GM21528 (cell line): ENCODE measurements at regions not wholly inside any gene's neighbourhood (a gene's known extent, or its start where the extent isn't known, plus 50 kb on each side); places are given as distances from the start of the nearest gene placed in this dataset.
"Not testable (repeated sequence)": the region's sequence is repeated elsewhere in the genome, so short reads cannot be mapped to it uniquely, and the experiment has no call there.

Experiments
- ATAC-seq: cut with Tn5 transposase; IDR thresholded peaks from one replicate; pipeline ENCODE4 v1.9.1; 2021; ENCODE audit warnings: mild to moderate bottlenecking, moderate library complexity; ENCODE audit not compliant: unreplicated experiment, low FRiP score

- not testable (repeated sequence) for ATAC-seq
Measured at GRCh38 chr15:19964480-19964879, 577.1 kb downstream of the GOLGA6L6 start.

DNA sequence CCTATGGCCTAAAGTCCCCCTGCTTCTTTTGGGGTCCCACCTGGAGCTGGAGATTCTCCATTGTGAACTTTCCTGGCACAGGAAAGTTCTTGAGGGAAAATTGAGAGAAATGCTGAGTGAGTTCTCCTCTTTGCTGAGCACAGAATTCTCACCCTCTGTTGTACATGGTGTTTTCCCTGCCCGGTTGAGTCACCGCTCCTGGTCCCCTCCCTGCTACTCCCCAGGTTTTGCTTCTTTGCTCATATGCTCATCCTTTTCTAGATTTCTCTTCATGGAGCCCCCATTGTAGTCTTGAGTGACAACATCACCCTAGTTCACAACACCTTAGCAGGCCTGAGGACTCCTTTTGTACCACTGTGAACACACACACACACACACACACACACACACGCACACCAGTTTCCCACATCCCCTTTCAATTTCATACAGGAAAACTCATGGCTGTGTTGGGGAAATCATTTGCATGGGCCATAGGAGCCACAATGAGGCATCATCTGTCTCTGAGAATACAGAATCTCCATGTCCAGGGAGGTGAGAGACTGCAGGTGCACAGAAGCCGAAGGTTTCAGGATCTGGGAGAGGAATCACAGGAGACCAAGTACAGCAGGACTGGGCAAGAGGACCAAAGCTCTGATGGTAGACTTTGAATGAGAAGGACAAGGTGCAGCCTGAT lies 585.3 kb downstream of the GOLGA6L6 start:
- no peak for ATAC-seq

- ATAC-seq = no peak
Measured at GRCh38 chr15:19944261-19944888, 597.2 kb downstream of the GOLGA6L6 start.

DNA sequence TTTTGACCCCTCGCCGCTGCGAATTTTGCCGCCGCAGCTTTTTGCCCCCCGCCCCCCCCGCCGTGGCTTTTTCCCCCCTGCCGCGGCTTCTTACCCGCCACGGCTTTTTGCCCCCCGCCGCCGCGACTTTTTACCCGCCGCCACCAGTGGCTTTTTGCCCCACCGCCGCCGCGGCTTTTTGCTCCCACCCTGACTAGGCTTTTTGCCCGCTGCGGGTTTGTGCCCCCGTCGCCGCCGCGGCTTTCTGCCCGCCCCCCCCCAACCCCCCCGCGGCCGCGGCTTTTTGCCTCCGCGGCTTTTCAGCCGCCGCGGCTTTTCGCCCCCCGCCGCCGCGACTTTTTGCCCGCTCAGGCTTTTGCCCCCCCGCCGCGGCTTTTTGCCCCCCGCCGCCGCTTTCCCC lies 598.1 kb downstream of the GOLGA6L6 start:
- ATAC-seq = no peak

DNA sequence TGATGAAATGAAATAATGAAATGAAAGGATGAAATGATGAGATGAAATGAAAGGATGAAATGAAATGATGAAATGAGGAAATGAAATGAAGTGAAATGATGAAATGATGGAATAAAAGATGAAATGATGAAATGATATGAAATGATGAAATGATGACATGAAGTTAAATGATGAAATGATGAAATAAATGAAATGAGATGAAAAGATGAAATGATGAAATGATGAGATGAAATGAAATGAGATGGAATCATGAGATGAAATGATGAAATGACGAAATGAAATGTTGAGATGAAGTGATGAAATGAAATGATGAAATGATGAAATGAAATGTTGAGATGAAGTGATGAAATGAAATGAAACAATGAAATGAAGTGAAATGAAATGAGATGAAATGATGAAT lies 638.3 kb downstream of the GOLGA6L6 start:
- ATAC-seq = not testable (repeated sequence)

DNA sequence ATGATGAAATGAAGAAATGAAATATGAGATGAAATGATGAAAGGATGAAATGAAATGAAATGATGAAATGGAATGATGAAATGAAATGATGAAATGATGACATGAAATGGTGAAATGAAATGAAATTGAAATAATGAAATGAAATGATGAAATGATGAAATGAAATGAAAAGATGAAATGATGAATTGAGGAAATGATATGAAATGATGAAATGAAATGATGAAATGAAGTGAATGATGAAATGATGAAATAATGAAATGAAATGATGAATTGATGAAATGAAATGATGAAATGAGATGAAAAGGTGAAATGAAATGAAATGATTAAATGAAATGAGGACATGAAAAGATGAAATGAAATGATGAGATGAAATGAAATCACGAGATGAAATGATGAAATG lies 639.2 kb downstream of the GOLGA6L6 start:
- ATAC-seq = not testable (repeated sequence)

- not testable (repeated sequence) for ATAC-seq
Measured at GRCh38 chr15:19901414-19901813, 640.2 kb downstream of the GOLGA6L6 start.

GRCh38 chr15:19899021-19899824 lies 642.4 kb downstream of the GOLGA6L6 start:
- no peak for ATAC-seq

DNA sequence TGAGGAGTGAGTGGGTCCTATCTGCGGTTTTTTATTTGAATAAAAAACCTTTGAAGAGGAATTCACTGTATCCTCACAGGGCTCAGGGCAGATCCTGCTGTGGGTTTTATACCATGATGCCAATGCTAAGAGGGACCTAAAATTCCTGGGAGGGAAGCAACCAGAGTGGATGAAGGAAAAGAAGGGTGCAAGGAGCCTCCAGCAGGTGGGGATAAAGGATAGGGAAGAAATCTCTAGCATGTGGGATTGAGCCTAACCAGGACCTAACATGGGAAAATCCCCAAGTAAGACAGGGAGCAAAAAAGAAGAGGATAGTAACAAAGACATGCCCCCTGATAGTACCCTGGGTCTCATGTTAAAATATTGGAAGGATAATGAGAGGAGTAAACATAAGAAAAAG lies 652.8 kb downstream of the GOLGA6L6 start:
- not testable (repeated sequence) for ATAC-seq

DNA sequence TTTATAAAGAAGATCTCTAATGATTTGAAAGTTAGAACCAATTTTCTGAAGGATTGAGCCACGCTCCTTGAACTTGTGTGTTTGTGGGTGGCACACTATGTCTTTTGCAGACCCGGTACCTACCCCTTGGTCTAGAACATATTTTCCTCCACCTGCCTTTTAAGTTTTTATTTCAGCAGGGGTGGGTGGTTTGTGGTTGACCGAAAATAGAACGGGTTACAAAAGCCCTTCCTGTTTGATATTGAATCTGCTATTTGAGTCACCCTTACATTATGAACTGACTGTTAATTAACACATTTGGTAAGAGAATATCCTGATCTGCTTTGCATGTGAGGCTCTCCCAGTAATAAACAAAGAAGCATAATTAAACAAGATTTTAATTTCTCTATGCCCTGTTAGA lies 697.5 kb downstream of the GOLGA6L6 start:
- not testable (repeated sequence) for ATAC-seq
